GM12878 (cell line): ENCODE measurements at regions not wholly inside any gene's neighbourhood (a gene's known extent, or its start where the extent isn't known, plus 50 kb on each side); places are given as distances from the start of the nearest gene placed in this dataset.
A peak's percentile ranks its signal among the peaks of the same experiment; 100 is the strongest.

Experiments used
- ATAC-seq: fragments of 200-7000 bp; cut with Tn5 transposase; 3 replicates; pipeline ENCODE4 v1.9.1; 2020; ENCODE audit warnings: mild to moderate bottlenecking, moderate library complexity
- BruUV-seq: library from RNA; stranded (reverse); fragments of 400-500 nt; replicated peaks from 2 replicates; lab custom pipeline; 2021; lab: Mats Ljungman, UMichigan
- CTCF ChIA-PET: fragments of 300-600 bp; sonication (Branson Sonifier 250); formaldehyde crosslinking; extraction: SDS; loops from one replicate; lab custom pipeline; 2021; ENCODE audit warnings: inconsistent platforms; lab: Yijun Ruan, JAX
- POLR2A ChIA-PET: fragments of 350-600 bp; formaldehyde crosslinking; extraction: SDS; loops from one replicate; lab custom pipeline; 2021; ENCODE audit warnings: inconsistent platforms; lab: Charles Lee
- RAD21 ChIA-PET: fragments of 300-600 bp; sonication (Branson Sonifier 250); formaldehyde crosslinking; loops from one replicate; lab custom pipeline; 2023; ENCODE audit warnings: antibody characterized with exemption; ENCODE audit not compliant: unreplicated experiment; lab: Charles Lee
- SMC1A ChIA-PET: fragments of 300-600 bp; sonication (Branson Sonifier 250); formaldehyde crosslinking; loops from one replicate; lab custom pipeline; 2023; ENCODE audit not compliant: unreplicated experiment, uncharacterized antibody; lab: Charles Lee
- DNase-seq: peaks from one replicate; pipeline ENCODE4 v3.0.0-alpha.2; 2011; ENCODE audit warnings: low read depth, low spot score
- FAIRE-seq: peaks from 3 replicates; lab custom pipeline; 2011; peaks lifted over from hg19 to GRCh38; lab: Jason Lieb, UNC
- H2AFZ ChIP-seq: 2 replicates; pipeline ENCODE4 v1.6.0; 2011; ENCODE audit warnings: low read depth, low read length, control low read depth; ENCODE audit not compliant: control insufficient read depth
- H3K27ac ChIP-seq: 2 replicates; pipeline ENCODE4 v1.5.1; 2011; ENCODE audit warnings: control low read depth; ENCODE audit not compliant: control insufficient read depth, insufficient read depth
- H3K27me3 ChIP-seq, 2 experiments: replicated peaks in 1 of 2; 2 replicates each; pipeline versions ENCODE4 v1.6.0 to v1.6.1; 2011; ENCODE audit warnings: low read length in 1 of 2; ENCODE audit not compliant: control insufficient read depth in 2 of 2, insufficient read depth in 2 of 2
- H3K36me3 ChIP-seq, 2 experiments: 2 replicates each; pipeline ENCODE4 v1.5.1; 2011; ENCODE audit warnings: low read length in 1 of 2; ENCODE audit not compliant: control insufficient read depth in 2 of 2, insufficient read depth in 2 of 2
- H3K4me1 ChIP-seq: 2 replicates; pipeline ENCODE4 v1.6.1; 2011; ENCODE audit warnings: mild to moderate bottlenecking, low read length, moderate library complexity, mixed read lengths; ENCODE audit not compliant: control insufficient read depth, insufficient read depth
- H3K4me2 ChIP-seq: 2 replicates; pipeline ENCODE4 v1.6.0; 2011; ENCODE audit warnings: control low read depth; ENCODE audit not compliant: control insufficient read depth, insufficient read depth
- H3K4me3 ChIP-seq: fragments of 200-600 bp; sonication (generic); 2 replicates; pipeline ENCODE4 v1.5.1; 2016
- H3K79me2 ChIP-seq: 2 replicates; pipeline ENCODE4 v1.6.0; 2011; ENCODE audit warnings: low read length; ENCODE audit not compliant: control insufficient read depth, insufficient read depth
- H3K9ac ChIP-seq: 2 replicates; pipeline ENCODE4 v1.8.0; 2011; ENCODE audit warnings: low read length, control low read depth, mixed read lengths; ENCODE audit not compliant: control insufficient read depth, insufficient read depth
- H3K9me3 ChIP-seq: replicated peaks from 3 replicates; pipeline ENCODE4 v1.5.1; 2011; ENCODE audit warnings: mild to moderate bottlenecking, low read length; ENCODE audit not compliant: control insufficient read depth, insufficient read depth
- H4K20me1 ChIP-seq: 2 replicates; pipeline ENCODE4 v1.6.0; 2011; ENCODE audit not compliant: control insufficient read depth, insufficient read depth
- CBX5 ChIP-seq: sonication (generic); IDR thresholded peaks from 2 replicates; pipeline ENCODE4 v1.6.1; 2016; ENCODE audit warnings: low read depth, moderate library complexity, mild to moderate bottlenecking, inconsistent platforms
- JUNB ChIP-seq: IDR thresholded peaks from 2 replicates; pipeline ENCODE4 v1.6.1; 2016; ENCODE audit warnings: antibody characterized with exemption, mild to moderate bottlenecking
- NR2C2 ChIP-seq: IDR thresholded peaks from 2 replicates; pipeline ENCODE4 v1.6.1; 2011; ENCODE audit warnings: borderline replicate concordance, low read depth; ENCODE audit not compliant: control insufficient read depth, insufficient read length
- NRF1 ChIP-seq: conservative IDR thresholded peaks from 2 replicates; pipeline ENCODE4 v1.6.1; 2011; ENCODE audit warnings: mild to moderate bottlenecking, low read depth, low read length, improper control_type of control experiment
- POLR2A ChIP-seq: IDR thresholded peaks from 2 replicates; pipeline ENCODE4 v1.6.1; 2011; ENCODE audit warnings: low read depth, mild to moderate bottlenecking, low read length
- POLR2AphosphoS5 ChIP-seq: IDR thresholded peaks from 2 replicates; pipeline ENCODE4 v1.6.1; 2011; ENCODE audit warnings: mild to moderate bottlenecking, low read length, inconsistent platforms
- SKIL ChIP-seq: fragments of 450-650 bp; IDR thresholded peaks from 2 replicates; pipeline ENCODE4 v1.6.1; 2017; ENCODE audit warnings: mild to moderate bottlenecking, low read depth, inconsistent platforms; ENCODE audit not compliant: poor library complexity, severe bottlenecking
- SREBF2 ChIP-seq: IDR thresholded peaks from 2 replicates; pipeline ENCODE4 v1.6.1; 2012; ENCODE audit warnings: mild to moderate bottlenecking, low read length
- TBL1XR1 ChIP-seq: IDR thresholded peaks from 2 replicates; pipeline ENCODE4 v1.6.1; 2012; ENCODE audit warnings: low read depth, low read length, improper control_type of control experiment
- WRNIP1 ChIP-seq: IDR thresholded peaks from 2 replicates; pipeline ENCODE4 v1.6.1; 2011; ENCODE audit warnings: low read depth, low read length, improper control_type of control experiment, borderline replicate concordance
- ZNF687 ChIP-seq: fragments of 450-650 bp; IDR thresholded peaks from 2 replicates; pipeline ENCODE4 v1.6.1; 2017; ENCODE audit warnings: mild to moderate bottlenecking, moderate library complexity
- WGBS: methylation state at CpG from one replicate; pipeline ENCODE4 v1.1.6; 2016; ENCODE audit warnings: low lambda C conversion rate; ENCODE audit not compliant: insufficient replicate concordance, insufficient coverage; ENCODE audit errors: missing lambda C conversion rate; 5-methylcytosine and 5-hydroxymethylcytosine counted together
- in situ Hi-C: fragments of 300-500 bp; cut with MboI; formaldehyde crosslinking; loops from 9 replicates; pipeline ENCODE4 v1.14.3; 2018; ENCODE audit warnings: mixed read lengths
- intact Hi-C: fragments of 100-400 bp; cut with micrococcal nuclease; formaldehyde crosslinking; loops from one replicate; pipeline ENCODE4 v1.14.2; 2022; ENCODE audit not compliant: unreplicated experiment
- TF ChIP-seq, protein P1 (sequence below): IDR thresholded peaks from 2 replicates; pipeline ENCODE4 v1.6.1; 2011; ENCODE audit warnings: borderline replicate concordance, low read depth, mild to moderate bottlenecking, moderate library complexity, mixed read lengths, low read length; ENCODE audit not compliant: insufficient read depth; ENCODE audit errors: extremely low read length
- TF ChIP-seq, protein P2 (sequence below): fragments of 450-650 bp; IDR thresholded peaks from 2 replicates; pipeline ENCODE4 v1.6.1; 2016; ENCODE audit warnings: mild to moderate bottlenecking

DNA sequence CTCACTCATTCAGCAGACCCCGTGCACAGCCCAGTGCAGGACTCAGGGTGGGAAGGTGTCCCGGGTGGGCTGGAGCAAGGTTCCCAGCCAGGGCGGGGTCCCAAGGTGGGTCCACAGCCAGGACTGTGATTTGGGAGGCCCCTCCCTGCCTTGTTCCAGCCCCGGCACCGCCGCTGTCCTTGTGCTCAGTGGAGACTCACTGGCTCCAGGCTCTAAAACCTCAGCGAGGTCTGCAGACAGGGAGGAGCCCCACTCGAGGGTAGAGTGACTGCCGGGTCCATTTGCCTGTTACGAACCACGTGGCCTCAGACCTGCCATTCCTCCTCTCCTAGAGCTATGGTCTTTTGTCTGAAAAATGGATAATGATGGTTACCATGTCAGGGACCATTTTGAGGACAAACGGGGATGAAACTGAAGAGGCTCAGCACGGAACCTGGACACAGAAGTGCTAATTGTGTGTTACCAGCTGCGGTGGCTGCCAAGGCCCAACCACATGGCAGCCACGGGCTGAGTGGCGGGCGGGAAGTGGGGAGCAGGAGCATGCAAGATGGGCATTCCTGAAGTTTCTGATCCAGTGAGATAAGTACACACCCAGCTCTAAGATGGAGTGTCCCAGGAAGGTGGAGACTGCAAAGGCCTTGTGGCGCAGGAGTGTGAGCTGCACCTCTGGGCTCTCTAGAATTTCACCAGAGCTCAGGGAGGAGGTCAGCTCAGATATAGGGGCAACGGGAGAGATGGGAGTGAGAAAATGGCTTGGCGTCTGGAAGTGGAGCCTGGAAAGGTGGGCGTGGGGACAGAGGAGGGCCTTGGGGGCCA lies 317.6 kb downstream of the SEC14L1 start:
- Histone ChIP-seq H2AFZ (no peak overlapping the region), H3K4me2 (peak overlapping the region; percentile 98), H3K4me3 (peak overlapping the region; percentile 71; the same call in 1 of the 2 replicates), H3K9ac (peak overlapping the region; percentile 90), H3K36me3 (peaks cover 8 to 13% of the 10 kb centered on the region in 2 experiments), H3K27me3 (no peaks in the 10 kb centered on the region), H4K20me1 (no peaks in the 10 kb centered on the region), H3K27ac (peak overlapping the region; percentile 99), H3K4me1 (peaks cover 74% of the 10 kb centered on the region), H3K9me3 (no peaks in the 10 kb centered on the region), H3K79me2 (peaks cover 94% of the 10 kb centered on the region)
- ChIA-PET SMC1A (interaction anchor here (0.9 to 9.1 kb wide), 7 partner anchors 14 to 125 kb away, joined by 3 to 96 read pairs (median 4); no protein-coding TSS in a partner anchor), RAD21 (interaction anchor here (0.7 to 6.9 kb wide), 7 partner anchors 8 to 134 kb away, joined by 3 to 63 read pairs (median 31); no protein-coding TSS in a partner anchor), POLR2A (interaction anchor here (1.7 to 6.6 kb wide), 4 partner anchors 11 to 17 kb away, joined by 5 to 47 read pairs (median 18); no protein-coding TSS in a partner anchor), CTCF (interaction anchor here (1.0 to 3.1 kb wide), 5 partner anchors 9 to 37 kb away, joined by 3 to 12 read pairs (median 6); no protein-coding TSS in a partner anchor)
- WGBS = 43% methylated on average over 21 of the region's 21 CpGs
- intact Hi-C loops (no loop called here), in situ Hi-C loops (loop anchor here (10.0 to 25.0 kb wide), 2 partner anchors 696 to 1196 kb away; partner anchors contain the start of gene UBALD2)
- no TSS peak for BruUV-seq
- TF ChIP-seq NR2C2 = no peak
- no peak for TF ChIP-seq TBL1XR1
- no peak for TF ChIP-seq NRF1
- TF ChIP-seq JUNB = no peak
- TF ChIP-seq ZNF687 = 0 out of 2 replicates have a peak, but pooled peaks have one; percentile 18
- no peak for TF ChIP-seq WRNIP1
- TF ChIP-seq SREBF2 = no peak
- no peak for TF ChIP-seq SKIL
- TF ChIP-seq, protein P1, sequence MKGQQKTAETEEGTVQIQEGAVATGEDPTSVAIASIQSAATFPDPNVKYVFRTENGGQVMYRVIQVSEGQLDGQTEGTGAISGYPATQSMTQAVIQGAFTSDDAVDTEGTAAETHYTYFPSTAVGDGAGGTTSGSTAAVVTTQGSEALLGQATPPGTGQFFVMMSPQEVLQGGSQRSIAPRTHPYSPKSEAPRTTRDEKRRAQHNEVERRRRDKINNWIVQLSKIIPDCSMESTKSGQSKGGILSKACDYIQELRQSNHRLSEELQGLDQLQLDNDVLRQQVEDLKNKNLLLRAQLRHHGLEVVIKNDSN = peak; percentile 15
- TF ChIP-seq, protein P2, sequence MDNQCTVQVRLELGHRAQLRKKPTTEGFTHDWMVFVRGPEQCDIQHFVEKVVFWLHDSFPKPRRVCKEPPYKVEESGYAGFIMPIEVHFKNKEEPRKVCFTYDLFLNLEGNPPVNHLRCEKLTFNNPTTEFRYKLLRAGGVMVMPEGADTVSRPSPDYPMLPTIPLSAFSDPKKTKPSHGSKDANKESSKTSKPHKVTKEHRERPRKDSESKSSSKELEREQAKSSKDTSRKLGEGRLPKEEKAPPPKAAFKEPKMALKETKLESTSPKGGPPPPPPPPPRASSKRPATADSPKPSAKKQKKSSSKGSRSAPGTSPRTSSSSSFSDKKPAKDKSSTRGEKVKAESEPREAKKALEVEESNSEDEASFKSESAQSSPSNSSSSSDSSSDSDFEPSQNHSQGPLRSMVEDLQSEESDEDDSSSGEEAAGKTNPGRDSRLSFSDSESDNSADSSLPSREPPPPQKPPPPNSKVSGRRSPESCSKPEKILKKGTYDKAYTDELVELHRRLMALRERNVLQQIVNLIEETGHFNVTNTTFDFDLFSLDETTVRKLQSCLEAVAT = peak; percentile 67
- no peak for TF ChIP-seq CBX5
- peak; percentile 12; the same call in 1 of the 2 replicates for TF ChIP-seq POLR2A
- TF ChIP-seq POLR2AphosphoS5 = no peak
- no peak for ATAC-seq
- FAIRE-seq = no peak
- DNase-seq = no peak
